ENCODE measurements at regions not wholly inside any gene's neighbourhood (a gene's known extent, or its start where the extent isn't known, plus 50 kb on each side); places are given as distances from the start of the nearest gene placed in this dataset.

- Mint-ChIP-seq H3K27ac (no peak overlapping the region), H3K9me3 (ENCODE audit: insufficient read depth) (no peaks in the 10 kb centered on the region), H3K4me1 (ENCODE audit: low read depth) (no peaks in the 10 kb centered on the region), H3K4me3 (no peak overlapping the region), H3K36me3 (ENCODE audit: low read depth) (no peaks in the 10 kb centered on the region), H3K27me3 (ENCODE audit: low read depth) (no peaks in the 10 kb centered on the region)
- CTCF ChIA-PET: no interaction called here
- POLR2A ChIA-PET: no interaction called here
- no peak for ATAC-seq
- DNase-seq: no peak
These were observed 208.5 kb upstream of the GRIA4 start for GRCh38 chr11:105401269-105401809.

- Mint-ChIP-seq H3K4me1 (ENCODE audit: low read depth) (no peaks in the 10 kb centered on the region), H3K27me3 (ENCODE audit: low read depth) (no peaks in the 10 kb centered on the region), H3K4me3 (no peak overlapping the region), H3K9me3 (ENCODE audit: insufficient read depth) (no peaks in the 10 kb centered on the region), H3K27ac (no peak overlapping the region), H3K36me3 (ENCODE audit: low read depth) (no peaks in the 10 kb centered on the region)
- POLR2A ChIA-PET: no interaction called here
- CTCF ChIA-PET: no interaction called here
- ATAC-seq (no peak), DNase-seq (no peak)
These were observed 210.4 kb upstream of the GRIA4 start for GRCh38 chr11:105399511-105399910.

- ChIA-PET POLR2A (no interaction called here), CTCF (no interaction called here)
- DNase-seq: no peak
- Mint-ChIP-seq H3K4me1 (ENCODE audit: low read depth) (no peaks in the 10 kb centered on the region), H3K36me3 (ENCODE audit: low read depth) (no peaks in the 10 kb centered on the region), H3K9me3 (ENCODE audit: insufficient read depth) (no peaks in the 10 kb centered on the region), H3K27me3 (ENCODE audit: low read depth) (no peaks in the 10 kb centered on the region), H3K4me3 (no peak overlapping the region), H3K27ac (no peak overlapping the region)
- no peak for ATAC-seq
These were observed 211.2 kb upstream of the GRIA4 start for GRCh38 chr11:105398636-105399035.

GRCh38 chr11:105393326-105393725, 216.5 kb upstream of the GRIA4 start:
- CTCF ChIA-PET: no interaction called here
- Mint-ChIP-seq H3K27me3 (ENCODE audit: low read depth) (no peaks in the 10 kb centered on the region), H3K4me1 (ENCODE audit: low read depth) (no peaks in the 10 kb centered on the region), H3K9me3 (ENCODE audit: insufficient read depth) (no peaks in the 10 kb centered on the region), H3K4me3 (no peak overlapping the region), H3K36me3 (ENCODE audit: low read depth) (no peaks in the 10 kb centered on the region), H3K27ac (no peak overlapping the region)
- POLR2A ChIA-PET: no interaction called here
- DNase-seq: no peak
- ATAC-seq: no peak

GRCh38 chr11:105392556-105392955, 217.3 kb upstream of the GRIA4 start:
- DNase-seq (no peak), ATAC-seq (no peak)
- Mint-ChIP-seq H3K4me1 (ENCODE audit: low read depth) (no peaks in the 10 kb centered on the region), H3K27me3 (ENCODE audit: low read depth) (no peaks in the 10 kb centered on the region), H3K9me3 (ENCODE audit: insufficient read depth) (no peaks in the 10 kb centered on the region), H3K27ac (no peak overlapping the region), H3K4me3 (no peak overlapping the region), H3K36me3 (ENCODE audit: low read depth) (no peaks in the 10 kb centered on the region)
- ChIA-PET CTCF (no interaction called here), POLR2A (no interaction called here)

- DNase-seq (no peak), ATAC-seq (no peak)
- Mint-ChIP-seq H3K36me3 (ENCODE audit: low read depth) (no peaks in the 10 kb centered on the region), H3K9me3 (ENCODE audit: insufficient read depth) (no peaks in the 10 kb centered on the region), H3K27me3 (ENCODE audit: low read depth) (no peaks in the 10 kb centered on the region), H3K4me3 (no peak overlapping the region), H3K4me1 (ENCODE audit: low read depth) (no peaks in the 10 kb centered on the region), H3K27ac (no peak overlapping the region)
- POLR2A ChIA-PET: no interaction called here
- CTCF ChIA-PET: no interaction called here
These were observed 219.9 kb upstream of the GRIA4 start for GRCh38 chr11:105389952-105390351.

GRCh38 chr11:105388006-105388405, 221.9 kb upstream of the GRIA4 start:
- DNase-seq (no peak), ATAC-seq (no peak)
- Mint-ChIP-seq H3K27me3 (ENCODE audit: low read depth) (no peaks in the 10 kb centered on the region), H3K9me3 (ENCODE audit: insufficient read depth) (no peaks in the 10 kb centered on the region), H3K27ac (no peak overlapping the region), H3K4me3 (no peak overlapping the region), H3K4me1 (ENCODE audit: low read depth) (no peaks in the 10 kb centered on the region), H3K36me3 (ENCODE audit: low read depth) (no peaks in the 10 kb centered on the region)
- ChIA-PET POLR2A (no interaction called here), CTCF (no interaction called here)

GRCh38 chr11:105381941-105382340, 227.9 kb upstream of the GRIA4 start:
- ChIA-PET CTCF (no interaction called here), POLR2A (no interaction called here)
- H3K4me3 Mint-ChIP-seq: no peak overlapping the region
- H3K27ac Mint-ChIP-seq: no peak overlapping the region
- no peaks in the 10 kb centered on the region for H3K9me3 Mint-ChIP-seq (ENCODE audit: insufficient read depth)
- ATAC-seq: no peak
- no peaks in the 10 kb centered on the region for H3K4me1 Mint-ChIP-seq (ENCODE audit: low read depth)
- no peaks in the 10 kb centered on the region for H3K27me3 Mint-ChIP-seq (ENCODE audit: low read depth)
- DNase-seq: no peak
- H3K36me3 Mint-ChIP-seq (ENCODE audit: low read depth): no peaks in the 10 kb centered on the region

- no peak for ATAC-seq
- CTCF ChIA-PET: no interaction called here
- no peaks in the 10 kb centered on the region for H3K4me1 Mint-ChIP-seq (ENCODE audit: low read depth)
These were observed 232.0 kb upstream of the GRIA4 start for GRCh38 chr11:105377870-105378269.

GRCh38 chr11:105372206-105372605, 232.6 kb upstream of the CARD18 start:
- H3K4me3 Mint-ChIP-seq: no peak overlapping the region
- CTCF ChIA-PET: no interaction called here
- no peaks in the 10 kb centered on the region for H3K4me1 Mint-ChIP-seq (ENCODE audit: low read depth)
- H3K27me3 Mint-ChIP-seq (ENCODE audit: low read depth): no peaks in the 10 kb centered on the region
- no peaks in the 10 kb centered on the region for H3K9me3 Mint-ChIP-seq (ENCODE audit: insufficient read depth)
- POLR2A ChIA-PET: no interaction called here
- no peak overlapping the region for H3K27ac Mint-ChIP-seq
- peaks cover 2% of the 10 kb centered on the region for H3K36me3 Mint-ChIP-seq (ENCODE audit: low read depth)
- ATAC-seq (no peak), DNase-seq (no peak)

More at GRCh38 chr11:105377870-105378269, 232.0 kb upstream of the GRIA4 start:
- Mint-ChIP-seq H3K27ac (no peak overlapping the region), H3K36me3 (ENCODE audit: low read depth) (peaks cover 2% of the 10 kb centered on the region), H3K27me3 (ENCODE audit: low read depth) (no peaks in the 10 kb centered on the region), H3K4me3 (no peak overlapping the region), H3K9me3 (ENCODE audit: insufficient read depth) (no peaks in the 10 kb centered on the region)
- no peak for DNase-seq
- POLR2A ChIA-PET: no interaction called here

GRCh38 chr11:105371311-105371710, 231.7 kb upstream of the CARD18 start:
- Mint-ChIP-seq H3K27me3 (ENCODE audit: low read depth) (no peaks in the 10 kb centered on the region), H3K36me3 (ENCODE audit: low read depth) (peaks cover 2% of the 10 kb centered on the region), H3K4me1 (ENCODE audit: low read depth) (no peaks in the 10 kb centered on the region), H3K9me3 (ENCODE audit: insufficient read depth) (no peaks in the 10 kb centered on the region), H3K4me3 (no peak overlapping the region), H3K27ac (no peak overlapping the region)
- POLR2A ChIA-PET: no interaction called here
- CTCF ChIA-PET: no interaction called here
- ATAC-seq: no peak
- DNase-seq: no peak

- CTCF ChIA-PET: no interaction called here
- Mint-ChIP-seq H3K4me3 (no peak overlapping the region), H3K9me3 (ENCODE audit: insufficient read depth) (no peaks in the 10 kb centered on the region), H3K4me1 (ENCODE audit: low read depth) (no peaks in the 10 kb centered on the region), H3K27ac (no peak overlapping the region), H3K36me3 (ENCODE audit: low read depth) (no peaks in the 10 kb centered on the region), H3K27me3 (ENCODE audit: low read depth) (no peaks in the 10 kb centered on the region)
- POLR2A ChIA-PET: no interaction called here
- DNase-seq (no peak), ATAC-seq (no peak)
These were observed 229.1 kb upstream of the CARD18 start for GRCh38 chr11:105368711-105369110.

- Mint-ChIP-seq H3K4me3 (no peak overlapping the region), H3K4me1 (ENCODE audit: low read depth) (no peaks in the 10 kb centered on the region), H3K9me3 (ENCODE audit: insufficient read depth) (no peaks in the 10 kb centered on the region), H3K36me3 (ENCODE audit: low read depth) (no peaks in the 10 kb centered on the region), H3K27me3 (ENCODE audit: low read depth) (no peaks in the 10 kb centered on the region), H3K27ac (no peak overlapping the region)
- CTCF ChIA-PET: no interaction called here
- no peak for DNase-seq
- ATAC-seq: no peak
- POLR2A ChIA-PET: no interaction called here
These were observed 227.6 kb upstream of the CARD18 start for GRCh38 chr11:105367129-105367528.

Measured in activated CD8-positive, alpha-beta T cell treated with anti-CD3 and anti-CD28 coated beads, Interleukin-2, amount 10 ng/mL, durations not matched to agents 7 days and 5 days (primary cell).